ENCODE measurements at regions not wholly inside any gene's neighbourhood (a gene's known extent, or its start where the extent isn't known, plus 50 kb on each side); places are given as distances from the start of the nearest gene placed in this dataset.

GRCh38 chr3:14590569-14590968, 50.4 kb upstream of the GRIP2 start:
- no peak for DNase-seq

- DNase-seq, result no peak
These were observed 52.2 kb upstream of the GRIP2 start for GRCh38 chr3:14592390-14592789.

- DNase-seq, result no peak
These were observed 52.7 kb upstream of the GRIP2 start for GRCh38 chr3:14592836-14593235.

- DNase-seq, result no peak
These were observed 54.1 kb upstream of the GRIP2 start for GRCh38 chr3:14594234-14594633.

GRCh38 chr3:14595561-14595960, 55.4 kb upstream of the GRIP2 start:
- DNase-seq, result no peak

GRCh38 chr3:14597266-14597665, 54.3 kb upstream of the CCDC174 start:
- DNase-seq, result no peak

GRCh38 chr3:14598143-14598569, 53.4 kb upstream of the CCDC174 start:
- DNase-seq, result peak; percentile 49

- DNase-seq, result no peak
These were observed 52.1 kb upstream of the CCDC174 start for GRCh38 chr3:14599488-14599887.

- DNase-seq, result no peak
These were observed 51.5 kb upstream of the CCDC174 start for GRCh38 chr3:14600075-14600474.

- DNase-seq, result no peak
These were observed 50.5 kb upstream of the CCDC174 start for GRCh38 chr3:14600856-14601610.

- no peak for DNase-seq
These were observed 49.9 kb upstream of the CCDC174 start for GRCh38 chr3:14601692-14602005.
